ENCODE measurements at regions not wholly inside any gene's neighbourhood (a gene's known extent, or its start where the extent isn't known, plus 50 kb on each side); places are given as distances from the start of the nearest gene placed in this dataset.

- H3F3A ChIP-seq (ENCODE audit: control insufficient read depth, insufficient read depth), result no peaks in the 10 kb centered on the region
- H3K9me3 ChIP-seq (ENCODE audit: control insufficient read depth, insufficient read depth, low read length), result no peaks in the 10 kb centered on the region
- H3K9me2 ChIP-seq (replicated peaks; ENCODE audit: control insufficient read depth, low read length), result no peaks in the 10 kb centered on the region
- no peak for TF ChIP-seq EZH2phosphoT487 (IDR thresholded peaks at IDR 0.05; ENCODE audit: borderline replicate concordance, low read length)
- TF ChIP-seq, protein P1, sequence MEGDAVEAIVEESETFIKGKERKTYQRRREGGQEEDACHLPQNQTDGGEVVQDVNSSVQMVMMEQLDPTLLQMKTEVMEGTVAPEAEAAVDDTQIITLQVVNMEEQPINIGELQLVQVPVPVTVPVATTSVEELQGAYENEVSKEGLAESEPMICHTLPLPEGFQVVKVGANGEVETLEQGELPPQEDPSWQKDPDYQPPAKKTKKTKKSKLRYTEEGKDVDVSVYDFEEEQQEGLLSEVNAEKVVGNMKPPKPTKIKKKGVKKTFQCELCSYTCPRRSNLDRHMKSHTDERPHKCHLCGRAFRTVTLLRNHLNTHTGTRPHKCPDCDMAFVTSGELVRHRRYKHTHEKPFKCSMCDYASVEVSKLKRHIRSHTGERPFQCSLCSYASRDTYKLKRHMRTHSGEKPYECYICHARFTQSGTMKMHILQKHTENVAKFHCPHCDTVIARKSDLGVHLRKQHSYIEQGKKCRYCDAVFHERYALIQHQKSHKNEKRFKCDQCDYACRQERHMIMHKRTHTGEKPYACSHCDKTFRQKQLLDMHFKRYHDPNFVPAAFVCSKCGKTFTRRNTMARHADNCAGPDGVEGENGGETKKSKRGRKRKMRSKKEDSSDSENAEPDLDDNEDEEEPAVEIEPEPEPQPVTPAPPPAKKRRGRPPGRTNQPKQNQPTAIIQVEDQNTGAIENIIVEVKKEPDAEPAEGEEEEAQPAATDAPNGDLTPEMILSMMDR (IDR thresholded peaks at IDR 0.05; ENCODE audit: low read depth, low read length, poor library complexity, severe bottlenecking), result peak; percentile 76
- no peaks in the 10 kb centered on the region for H3K4me1 ChIP-seq (ENCODE audit: control insufficient read depth, low read length)
- H3K4me3 ChIP-seq (ENCODE audit: low read length), result no peak overlapping the region
- no peaks in the 10 kb centered on the region for H3K36me3 ChIP-seq (ENCODE audit: control insufficient read depth, low read length)
- no peak overlapping the region for H3K27ac ChIP-seq (ENCODE audit: low read depth, low read length)
- no peak overlapping the region for H3K4me2 ChIP-seq (ENCODE audit: low read length)
- H3K27me3 ChIP-seq (ENCODE audit: control insufficient read depth, low read length), result peaks cover 3% of the 10 kb centered on the region; the same call in 1 of the 2 replicates
- H3K79me2 ChIP-seq (ENCODE audit: control insufficient read depth, low read length), result no peaks in the 10 kb centered on the region
- no peaks in the 10 kb centered on the region for H4K20me1 ChIP-seq (ENCODE audit: control insufficient read depth, insufficient read depth, low read depth, low read length)
Observed at GRCh38 chr6:133817460-133818047, 71.4 kb upstream of the TCF21 start.

DNA sequence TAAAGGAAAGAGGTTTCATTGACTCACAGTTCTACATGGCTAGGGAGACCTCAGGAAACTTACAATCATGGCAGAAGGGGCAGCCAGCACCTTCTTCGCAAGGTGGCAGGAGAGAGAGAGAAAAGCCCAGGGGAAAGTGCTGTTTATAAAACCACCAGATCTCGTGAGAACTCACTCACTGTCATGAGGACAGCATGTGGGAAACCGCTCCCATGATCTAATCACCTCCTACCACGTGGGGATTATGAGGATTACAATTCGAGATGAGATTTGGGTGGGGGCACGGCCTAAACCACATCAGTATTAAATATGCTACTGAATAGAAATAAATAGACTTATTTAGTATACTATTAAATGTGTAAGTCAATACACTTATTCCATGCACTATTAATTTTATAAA lies 70.6 kb upstream of the TCF21 start:
- H4K20me1 ChIP-seq (ENCODE audit: control insufficient read depth, insufficient read depth, low read depth, low read length), result no peaks in the 10 kb centered on the region
- H3K27ac ChIP-seq (ENCODE audit: low read depth, low read length), result no peak overlapping the region
- H3K36me3 ChIP-seq (ENCODE audit: control insufficient read depth, low read length), result no peaks in the 10 kb centered on the region
- no peak overlapping the region for H3K4me3 ChIP-seq (ENCODE audit: low read length)
- H3K4me1 ChIP-seq (ENCODE audit: control insufficient read depth, low read length), result no peaks in the 10 kb centered on the region
- H3F3A ChIP-seq (ENCODE audit: control insufficient read depth, insufficient read depth), result no peaks in the 10 kb centered on the region
- no peaks in the 10 kb centered on the region for H3K9me3 ChIP-seq (ENCODE audit: control insufficient read depth, insufficient read depth, low read length)
- no peaks in the 10 kb centered on the region for H3K79me2 ChIP-seq (ENCODE audit: control insufficient read depth, low read length)
- no peaks in the 10 kb centered on the region for H3K9me2 ChIP-seq (replicated peaks; ENCODE audit: control insufficient read depth, low read length)
- TF ChIP-seq, protein P1 (IDR thresholded peaks at IDR 0.05; ENCODE audit: low read depth, low read length, poor library complexity, severe bottlenecking), result no peak
- TF ChIP-seq EZH2phosphoT487 (IDR thresholded peaks at IDR 0.05; ENCODE audit: borderline replicate concordance, low read length), result no peak
- peaks cover 3% of the 10 kb centered on the region; the same call in 1 of the 2 replicates for H3K27me3 ChIP-seq (ENCODE audit: control insufficient read depth, low read length)
- H3K4me2 ChIP-seq (ENCODE audit: low read length), result no peak overlapping the region

DNA sequence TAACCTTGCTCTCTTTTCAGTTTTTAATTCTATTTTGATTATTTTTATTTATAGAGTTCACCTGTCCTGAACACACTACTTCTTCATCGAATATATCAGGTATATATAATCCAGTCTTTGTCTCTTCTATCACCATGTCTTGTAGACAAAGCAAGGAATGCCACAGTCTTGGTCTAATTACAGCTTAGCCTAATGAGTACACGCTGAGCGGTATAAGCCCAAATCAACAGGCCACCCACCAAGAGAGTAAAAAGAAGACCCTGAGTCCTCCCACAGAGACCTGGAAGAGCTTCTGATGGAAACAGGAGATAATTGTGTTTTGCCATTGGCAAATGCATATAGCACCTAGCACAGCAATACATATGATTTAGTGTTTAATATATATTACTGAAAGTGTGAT lies 68.7 kb upstream of the TCF21 start:
- H3F3A ChIP-seq (ENCODE audit: control insufficient read depth, insufficient read depth), result no peaks in the 10 kb centered on the region
- H3K27me3 ChIP-seq (ENCODE audit: control insufficient read depth, low read length), result peaks cover 3% of the 10 kb centered on the region; the same call in 1 of the 2 replicates

More for the DNA sequence above, 68.7 kb upstream of the TCF21 start:
- Histone ChIP-seq H3K9me3 (ENCODE audit: control insufficient read depth, insufficient read depth, low read length) (no peaks in the 10 kb centered on the region), H3K4me2 (ENCODE audit: low read length) (no peak overlapping the region), H3K9me2 (replicated peaks; ENCODE audit: control insufficient read depth, low read length) (no peaks in the 10 kb centered on the region), H3K4me3 (ENCODE audit: low read length) (no peak overlapping the region), H3K27ac (ENCODE audit: low read depth, low read length) (no peak overlapping the region), H3K4me1 (ENCODE audit: control insufficient read depth, low read length) (no peaks in the 10 kb centered on the region), H3K36me3 (ENCODE audit: control insufficient read depth, low read length) (no peaks in the 10 kb centered on the region), H3K79me2 (ENCODE audit: control insufficient read depth, low read length) (no peaks in the 10 kb centered on the region), H4K20me1 (ENCODE audit: control insufficient read depth, insufficient read depth, low read depth, low read length) (no peaks in the 10 kb centered on the region)
- no peak for TF ChIP-seq EZH2phosphoT487 (IDR thresholded peaks at IDR 0.05; ENCODE audit: borderline replicate concordance, low read length)
- TF ChIP-seq, protein P1 (IDR thresholded peaks at IDR 0.05; ENCODE audit: low read depth, low read length, poor library complexity, severe bottlenecking), result no peak
